SK-N-DZ (cell line): ENCODE measurements at regions not wholly inside any gene's neighbourhood (a gene's known extent, or its start where the extent isn't known, plus 50 kb on each side); places are given as distances from the start of the nearest gene placed in this dataset.

Experiments
- DNase-seq: peaks from one replicate; pipeline ENCODE4 v3.0.0-alpha.2; 2015; ENCODE audit warnings: low spot score

DNA sequence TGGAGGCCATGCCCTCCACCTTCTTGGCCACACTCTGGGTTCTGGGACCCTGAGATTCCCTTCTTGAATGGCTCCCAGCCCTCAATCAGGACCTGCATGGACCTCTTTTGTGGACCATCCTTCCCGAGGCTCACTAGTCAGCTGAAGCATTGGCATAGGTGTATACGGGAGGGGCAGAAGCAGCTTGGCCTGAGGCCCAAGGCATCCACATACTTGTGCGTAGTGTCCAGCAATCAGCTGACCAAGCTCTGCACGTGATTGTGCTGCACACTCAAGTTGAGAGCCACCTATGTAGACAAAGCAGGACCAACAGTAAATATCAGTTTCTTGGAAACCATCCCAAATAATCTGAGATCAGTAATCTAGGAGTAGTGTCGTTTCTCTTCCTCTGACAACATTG is 119.6 kb downstream of the INSIG2 start:
- DNase-seq = no peak

DNA sequence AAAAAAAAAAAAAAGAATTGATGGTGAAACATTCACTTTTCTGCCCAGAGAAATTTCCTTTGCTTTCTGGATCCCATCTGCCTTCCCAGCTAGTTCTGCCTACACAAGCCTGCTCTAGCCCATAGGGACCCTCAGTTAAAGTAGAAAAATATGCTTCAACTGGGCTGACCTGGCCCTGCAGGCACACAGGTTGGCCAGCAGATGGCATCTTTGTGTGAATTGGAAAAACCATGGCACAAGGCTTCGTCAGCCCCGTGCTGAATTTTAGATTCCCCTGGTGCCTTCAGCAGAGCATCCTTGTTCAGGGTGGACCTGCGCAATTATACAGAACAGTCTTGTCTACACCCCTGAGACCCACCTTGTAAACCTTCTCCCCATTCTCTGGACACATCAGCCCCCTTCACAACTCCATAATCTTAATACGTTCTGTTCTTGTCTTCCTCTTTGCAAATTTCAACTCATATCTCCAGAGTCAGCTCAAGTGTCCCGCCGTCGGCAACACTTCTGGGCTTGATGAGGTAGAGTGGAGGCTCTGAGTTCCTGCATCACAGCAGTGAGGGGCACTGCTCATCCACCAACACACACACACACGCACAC is 114.5 kb downstream of the INSIG2 start:
- peak; percentile 34 for DNase-seq

DNA sequence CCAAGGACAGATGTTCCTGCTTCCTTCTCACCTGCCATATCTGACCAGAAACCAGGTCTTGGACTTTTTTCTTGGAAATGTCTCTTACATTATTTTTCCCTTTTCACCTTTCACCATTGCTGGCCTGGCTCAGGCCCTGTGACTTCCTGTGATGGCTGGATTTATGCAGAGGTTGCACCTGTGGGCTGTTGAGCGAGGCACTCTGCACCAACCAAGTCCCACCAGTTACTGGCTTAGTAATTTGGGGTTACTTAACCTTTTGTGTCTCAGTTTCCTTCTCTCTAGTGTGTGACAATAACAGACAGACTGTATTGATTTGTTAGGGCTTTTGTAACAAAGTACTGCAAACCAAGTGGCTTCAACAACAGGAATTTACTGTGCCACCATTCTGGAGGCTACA is 110.0 kb downstream of the INSIG2 start:
- DNase-seq = no peak

DNA sequence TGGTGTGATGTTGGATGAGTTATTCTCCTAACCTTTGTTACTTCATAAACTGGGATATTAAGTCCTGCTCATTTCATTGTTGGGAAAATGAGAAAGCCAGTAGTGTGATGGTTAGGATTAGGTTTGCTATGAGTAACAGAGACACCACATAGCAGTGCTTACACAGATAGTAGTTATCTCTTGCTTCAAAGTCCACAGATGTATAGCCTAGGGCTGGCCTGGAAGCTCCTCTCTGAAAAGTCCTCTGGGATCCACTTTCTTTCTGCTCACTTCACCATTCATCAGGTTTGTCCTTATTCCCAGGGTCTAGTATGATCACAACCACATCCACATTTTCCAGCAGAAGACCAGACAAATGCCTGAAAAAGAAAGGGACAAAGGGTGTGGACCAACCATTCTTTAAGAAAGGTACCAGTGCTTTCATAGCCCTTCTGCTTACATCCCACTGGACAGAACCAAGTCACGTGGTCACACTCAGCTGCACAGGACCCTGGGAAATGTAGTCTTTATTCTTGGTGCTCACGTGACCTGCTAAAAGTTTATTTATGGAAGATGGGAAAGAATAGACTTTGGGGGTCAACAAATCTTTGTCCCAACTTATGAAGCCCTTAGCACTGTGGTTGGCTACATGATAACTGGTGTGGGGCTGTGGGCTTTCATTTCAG is 108.9 kb downstream of the INSIG2 start:
- DNase-seq = no peak

DNA sequence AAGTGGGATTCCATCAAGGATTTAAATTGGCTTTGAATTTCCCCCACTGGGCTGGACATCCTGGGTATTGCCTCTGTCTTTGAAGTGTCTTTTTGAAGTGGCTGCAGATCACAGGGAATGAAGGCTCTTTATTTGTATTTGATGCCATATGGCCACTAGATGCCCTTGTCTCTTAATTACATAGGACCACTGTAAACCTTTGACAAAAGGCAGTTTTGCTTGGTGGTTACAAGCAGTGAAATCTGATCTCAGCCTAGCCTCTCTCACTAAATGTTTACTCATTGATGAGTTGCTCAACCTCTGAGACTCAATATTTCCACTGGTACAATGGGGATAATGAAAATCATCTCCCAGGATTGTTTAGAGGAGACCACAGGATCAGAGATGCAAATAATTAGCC is 102.2 kb downstream of the INSIG2 start:
- no peak for DNase-seq

DNA sequence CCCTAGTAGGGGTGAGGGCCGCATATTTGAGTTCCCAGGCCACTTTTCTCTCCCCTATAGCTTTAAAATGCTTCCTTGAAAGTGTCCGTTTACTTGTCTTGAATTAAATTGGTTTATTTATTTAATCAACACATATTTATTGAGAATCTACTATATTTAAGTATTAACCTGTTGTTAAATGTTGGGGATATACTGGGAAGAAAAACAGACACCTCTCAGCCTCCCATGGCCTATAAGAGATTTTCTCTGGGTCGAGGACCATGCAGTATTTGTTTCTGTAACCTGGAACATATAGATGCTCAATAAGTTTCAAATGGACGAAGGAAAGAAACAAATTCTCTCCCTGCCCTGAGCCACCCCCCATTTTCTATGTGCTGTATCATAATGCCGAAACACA is 98.6 kb downstream of the INSIG2 start:
- no peak for DNase-seq

DNA sequence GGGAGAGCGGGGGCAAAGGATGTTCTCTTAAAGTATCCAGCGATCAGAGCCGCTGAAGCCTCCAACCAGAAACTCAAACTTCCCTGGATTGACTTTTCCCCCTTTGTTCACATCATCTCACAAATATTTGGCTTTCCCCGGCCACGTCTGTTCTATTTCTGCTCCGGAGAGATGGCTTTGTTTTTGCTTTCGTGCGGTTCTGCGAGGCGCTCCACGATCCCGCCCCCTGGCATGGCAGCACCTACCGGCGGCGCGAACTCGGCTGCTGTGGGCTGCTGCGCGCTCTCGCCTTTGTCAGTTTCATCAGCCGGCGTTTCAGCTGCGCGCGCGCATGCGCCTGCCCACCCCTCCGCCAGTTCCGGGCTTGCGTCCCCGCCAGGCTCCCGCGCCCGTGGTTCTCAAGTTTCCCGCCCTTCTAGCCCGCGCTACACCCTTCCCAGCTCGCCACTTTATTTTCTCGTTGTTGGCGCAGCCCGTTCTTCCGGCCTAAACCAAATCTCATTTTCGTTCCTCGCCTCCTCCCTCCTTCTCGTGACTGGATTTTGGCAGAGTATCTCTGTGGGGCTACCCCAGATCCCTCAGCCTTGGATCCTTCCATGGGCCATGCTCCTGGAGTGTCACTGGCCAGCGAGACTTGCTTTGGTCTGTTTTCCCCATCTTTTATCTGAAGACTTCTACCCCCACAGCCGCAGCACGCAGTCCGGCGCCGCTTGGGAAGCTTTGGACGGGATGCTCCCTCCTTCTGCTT is 98.0 kb downstream of the INSIG2 start:
- peak; percentile 76 for DNase-seq

DNA sequence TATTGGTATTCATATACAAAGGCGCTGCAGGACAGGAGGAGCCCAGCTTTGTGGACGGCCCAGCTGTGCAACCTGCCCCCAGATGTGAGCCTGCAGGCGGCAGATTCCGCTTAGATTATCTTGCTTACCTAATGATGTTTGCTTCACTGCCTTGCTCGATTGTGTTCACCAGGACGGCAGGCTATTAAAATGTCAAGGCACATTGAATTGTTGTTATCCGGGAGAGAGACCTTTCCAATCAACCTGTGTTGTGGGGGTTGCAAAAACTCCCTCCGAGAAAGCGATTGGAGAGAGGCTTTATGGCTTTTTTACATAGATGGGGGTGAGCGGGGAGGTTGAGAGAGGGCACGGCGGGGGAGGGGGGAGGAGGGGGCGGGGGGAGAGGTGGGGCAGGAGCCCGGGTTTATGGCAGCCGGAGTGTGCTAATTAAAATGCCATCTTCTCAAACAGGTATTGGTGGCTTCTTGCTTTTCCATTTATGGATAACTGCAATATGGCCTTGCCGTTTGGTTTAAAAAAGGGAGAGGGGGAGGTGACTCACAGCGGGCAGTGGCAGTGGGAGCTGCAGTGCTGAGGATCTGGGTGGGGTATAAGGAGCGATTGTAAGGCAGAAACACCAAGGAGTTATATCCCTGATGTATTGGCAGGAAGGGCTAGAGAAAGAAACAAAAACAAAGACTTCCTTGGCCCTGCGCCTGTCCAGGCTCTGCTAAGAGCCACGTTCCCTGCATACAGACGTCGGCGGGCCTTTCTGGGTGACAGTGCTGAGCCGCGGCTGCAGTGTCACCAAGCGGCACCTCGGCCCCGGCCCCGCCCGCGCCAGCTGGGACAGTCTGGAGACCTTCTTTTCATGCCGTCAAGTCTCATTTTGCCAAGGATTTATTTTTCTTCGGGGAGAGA is 97.2 kb downstream of the INSIG2 start:
- peak; percentile 32 for DNase-seq

DNA sequence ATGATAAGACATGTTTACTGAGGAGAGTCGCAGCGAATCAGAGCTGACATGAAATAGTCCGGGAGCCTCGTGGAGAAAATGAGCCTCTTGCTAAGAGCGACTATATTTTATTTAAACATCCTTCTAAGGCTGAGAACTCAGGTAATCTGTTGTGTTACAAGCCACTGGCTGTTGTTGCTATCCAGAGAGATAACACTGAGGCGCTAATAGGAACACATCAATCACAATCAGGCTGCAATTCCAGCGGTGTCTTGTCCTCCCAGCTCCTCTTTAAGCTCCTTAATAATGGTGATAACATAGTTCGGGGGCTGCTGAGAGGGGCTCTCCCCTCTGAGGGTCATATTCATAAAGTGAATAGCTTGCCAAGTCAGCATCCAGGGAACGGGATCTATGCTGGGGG is 95.1 kb downstream of the INSIG2 start:
- no peak for DNase-seq

DNA sequence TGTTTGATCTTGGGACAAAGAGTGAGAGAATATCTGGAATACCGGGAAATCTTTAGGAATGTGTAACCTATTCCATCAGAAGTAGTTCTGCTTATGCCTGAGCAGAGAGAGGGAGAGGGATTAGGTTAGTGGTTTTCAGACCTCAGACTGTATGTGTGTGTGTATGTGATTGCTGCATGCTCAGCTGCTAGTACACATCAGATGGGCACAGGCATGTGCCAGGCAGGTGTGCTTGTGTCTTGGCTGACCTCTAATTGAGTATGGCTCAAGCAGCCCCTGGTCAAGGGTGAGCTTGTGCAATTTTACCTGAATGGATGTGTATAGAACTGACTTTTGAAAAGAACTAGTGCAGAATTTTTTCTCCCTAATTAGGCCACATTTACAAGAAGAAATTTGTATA is 91.2 kb downstream of the INSIG2 start:
- no peak for DNase-seq

DNA sequence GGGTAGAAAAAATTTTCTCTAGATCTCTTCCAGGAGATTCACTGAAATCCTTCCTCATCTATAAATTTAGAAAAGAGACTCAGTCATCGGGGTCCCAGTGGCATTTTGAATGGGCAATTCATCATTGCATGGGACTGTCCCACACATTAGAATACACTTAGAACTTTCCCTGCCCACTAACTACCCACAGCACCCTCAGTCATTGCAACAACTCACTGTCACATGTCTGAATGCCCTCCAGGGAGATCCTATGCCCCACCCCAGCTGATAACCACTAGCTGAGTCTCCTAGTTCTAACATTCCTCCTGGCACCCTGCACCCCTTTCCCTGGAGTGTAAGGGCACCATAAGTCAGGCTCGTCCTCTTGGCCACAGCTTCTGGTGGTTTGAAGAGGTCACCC is 89.6 kb downstream of the INSIG2 start:
- no peak for DNase-seq

DNA sequence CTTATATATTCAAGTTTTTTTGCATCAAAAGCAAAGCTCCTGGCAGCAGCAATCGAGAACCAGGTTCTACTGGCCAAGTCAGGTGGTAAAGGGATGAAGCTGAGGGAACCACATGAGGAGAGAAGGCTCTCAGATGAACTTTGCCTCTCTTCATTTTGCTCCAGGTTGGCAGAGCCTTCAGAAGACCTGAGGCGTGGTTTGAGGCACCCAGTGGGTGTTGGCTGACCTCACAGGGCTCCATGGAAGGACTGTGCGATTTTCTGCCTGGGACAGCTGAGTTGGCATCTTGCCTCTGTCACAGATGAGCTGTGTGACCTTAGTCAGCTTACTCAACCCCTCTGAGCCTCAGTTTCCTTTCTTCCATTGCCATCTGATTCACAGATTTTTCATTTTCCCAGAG is 89.0 kb downstream of the INSIG2 start:
- DNase-seq = no peak

DNA sequence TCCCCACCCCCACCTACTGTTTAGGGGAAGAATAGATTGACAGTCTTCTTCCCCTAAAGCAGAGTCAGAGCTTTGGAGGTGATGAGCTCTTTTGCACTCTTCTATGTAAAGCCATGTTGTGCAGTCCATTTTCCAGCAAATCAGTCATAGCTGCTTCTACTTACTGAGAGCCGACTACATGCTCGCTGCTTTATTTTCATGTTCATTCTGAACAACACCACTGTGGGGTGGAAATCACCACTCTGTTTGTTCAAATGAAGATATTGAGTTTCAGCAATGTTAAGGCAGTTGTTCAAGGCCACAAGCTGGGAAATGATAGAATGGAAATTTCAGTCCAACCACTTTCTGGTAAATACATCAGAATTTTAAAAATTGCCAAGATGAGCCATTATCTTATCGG is 88.3 kb downstream of the INSIG2 start:
- DNase-seq = no peak

DNA sequence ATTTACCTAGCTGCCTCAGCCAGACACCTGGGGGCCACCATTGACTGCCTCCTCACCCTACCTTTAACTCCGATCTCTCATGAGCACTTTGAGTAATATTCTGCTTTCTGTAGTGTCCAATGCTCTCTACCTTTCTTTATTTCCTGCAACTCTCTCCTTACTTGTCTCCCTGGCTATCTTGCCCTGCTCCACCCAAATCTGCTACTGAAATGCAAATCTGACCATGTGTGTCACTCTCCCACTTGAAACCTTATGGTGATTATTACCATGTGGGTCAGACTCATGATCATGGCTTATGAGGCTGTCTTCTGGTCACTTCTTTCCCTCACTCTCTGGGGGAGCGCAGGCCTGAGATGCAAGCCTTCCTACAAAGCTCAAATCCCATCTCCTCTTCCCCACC is 83.3 kb downstream of the INSIG2 start:
- DNase-seq = no peak

DNA sequence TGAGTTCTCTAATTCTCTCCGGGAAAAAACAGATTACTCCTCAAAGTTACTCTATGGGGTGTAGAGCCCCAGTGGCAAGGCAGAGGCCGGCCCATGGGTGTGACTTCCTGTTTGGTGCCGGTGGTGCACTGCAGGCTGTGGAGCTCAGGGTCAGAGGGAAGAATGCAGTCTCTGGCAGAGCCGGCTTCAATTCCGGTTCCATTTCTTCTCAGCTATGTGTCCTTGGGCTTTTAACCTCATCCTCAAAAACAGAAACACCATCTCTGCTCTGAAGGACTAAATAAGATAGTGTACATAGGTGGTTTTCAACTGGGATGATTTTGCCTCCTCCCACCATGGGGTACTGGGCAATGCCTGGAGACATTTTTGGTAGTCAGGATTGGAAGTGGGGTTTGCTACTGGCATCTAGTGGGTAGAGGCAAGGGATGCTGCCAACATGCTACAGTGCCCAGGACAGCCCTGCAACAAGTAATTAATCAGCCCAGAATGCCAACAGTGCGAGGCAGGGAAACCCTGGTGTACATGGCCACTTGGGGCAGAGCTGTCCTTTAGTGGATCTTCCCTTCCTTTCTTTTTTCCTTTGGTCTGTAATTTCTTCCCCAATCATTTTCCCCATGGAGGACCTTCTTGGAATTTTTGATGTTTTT is 81.2 kb downstream of the INSIG2 start:
- no peak for DNase-seq

DNA sequence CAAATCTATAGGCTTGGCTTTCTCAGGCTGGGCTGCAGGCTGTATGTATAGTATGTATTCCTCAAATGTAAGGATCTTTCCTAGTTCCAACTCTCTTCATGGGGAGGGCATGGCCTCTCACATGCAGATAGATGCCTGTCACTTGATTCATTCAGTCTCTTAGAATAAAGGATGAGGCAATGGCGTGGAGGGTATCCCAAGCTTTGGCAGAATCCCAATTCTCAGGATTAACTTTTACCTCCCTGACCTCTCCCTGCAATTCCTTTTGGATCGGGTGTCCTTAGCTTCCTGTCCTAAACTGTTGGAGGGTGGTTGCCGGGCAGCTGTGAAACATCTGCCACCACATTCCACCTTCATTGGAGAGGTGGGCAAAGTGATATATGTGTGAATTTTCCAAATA is 80.3 kb downstream of the INSIG2 start:
- DNase-seq = no peak

DNA sequence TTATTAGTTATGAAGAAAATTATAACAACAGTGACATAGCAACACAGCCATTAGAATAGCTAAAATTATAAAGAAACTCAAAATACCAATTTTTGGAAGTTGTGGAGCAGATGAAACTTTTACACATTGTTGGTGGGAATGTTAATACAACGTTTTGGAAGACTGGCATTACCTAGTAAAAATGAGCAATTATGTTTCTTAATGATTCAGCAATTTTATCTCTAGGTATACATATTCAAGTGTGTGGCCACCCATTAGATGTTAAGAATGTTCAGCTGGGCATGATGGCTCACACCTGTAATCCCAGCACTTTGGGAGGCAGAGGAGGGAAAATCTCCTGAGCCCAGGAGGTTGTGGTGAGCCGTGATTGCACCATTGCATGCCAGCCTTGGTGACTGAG is 78.8 kb downstream of the INSIG2 start:
- DNase-seq = no peak

DNA sequence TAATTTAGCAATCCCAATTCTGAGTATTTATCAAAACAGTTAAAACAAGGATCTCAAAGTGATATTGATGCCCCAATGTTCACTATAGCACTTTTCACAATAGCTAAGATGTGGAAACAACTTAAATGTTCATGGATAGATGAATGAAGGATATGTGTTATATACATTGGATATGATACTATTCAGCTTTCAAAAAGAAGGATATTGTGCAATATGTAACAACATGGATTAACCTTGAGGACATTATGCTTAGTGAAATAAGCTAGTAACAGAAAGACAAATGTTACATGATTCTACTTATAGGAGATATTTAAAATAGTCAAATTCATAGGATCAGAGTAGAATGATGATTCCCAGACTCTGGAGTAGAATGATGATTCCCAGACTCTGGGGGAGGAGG is 78.0 kb downstream of the INSIG2 start:
- DNase-seq = no peak

DNA sequence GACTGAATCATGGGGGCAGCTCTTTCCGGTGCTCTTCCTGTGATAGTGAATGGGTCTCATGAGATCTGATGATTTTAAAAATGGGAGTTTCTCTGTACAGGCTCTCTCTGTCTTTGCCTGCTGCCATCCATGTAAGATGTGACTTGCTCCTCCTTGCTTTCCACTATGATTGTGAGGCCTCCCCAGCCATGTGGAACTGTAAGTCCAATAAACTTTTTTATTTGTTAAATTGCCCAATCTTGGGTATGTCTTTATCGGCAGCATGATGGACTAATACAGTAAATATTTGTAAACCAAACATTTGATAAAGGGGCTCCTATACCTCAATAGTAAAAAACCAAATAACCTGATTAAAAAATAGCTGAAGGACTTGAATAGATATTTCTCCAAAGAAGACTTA is 77.3 kb downstream of the INSIG2 start:
- no peak for DNase-seq
